Type B pancreatic cell (in vitro differentiated cells): ENCODE measurements at regions not wholly inside any gene's neighbourhood (a gene's known extent, or its start where the extent isn't known, plus 50 kb on each side); places are given as distances from the start of the nearest gene placed in this dataset.
A peak's percentile ranks its signal among the peaks of the same experiment; 100 is the strongest.

Experiments
- DNase-seq: peaks from one replicate; pipeline ENCODE4 v3.0.0; 2021; ENCODE audit warnings: mixed read lengths; ENCODE audit not compliant: unreplicated experiment; ENCODE audit errors: extremely low spot score
- H3K27ac Mint-ChIP-seq: 2 replicates; pipeline ENCODE4 v1.8.0; 2021; ENCODE audit warnings: mild to moderate bottlenecking, mixed read lengths
- H3K27me3 Mint-ChIP-seq: 2 replicates; pipeline ENCODE4 v1.8.0; 2021; ENCODE audit warnings: mixed read lengths
- H3K36me3 Mint-ChIP-seq: 2 replicates; pipeline ENCODE4 v1.8.0; 2021; ENCODE audit warnings: mixed read lengths
- H3K4me1 Mint-ChIP-seq: one replicate; pipeline ENCODE4 v1.8.0; 2021; ENCODE audit warnings: mixed read lengths; ENCODE audit not compliant: unreplicated experiment
- H3K4me3 Mint-ChIP-seq: 2 replicates; pipeline ENCODE4 v1.8.0; 2021; ENCODE audit warnings: mild to moderate bottlenecking, mixed read lengths
- H3K9me3 Mint-ChIP-seq: 2 replicates; pipeline ENCODE4 v1.8.0; 2021; ENCODE audit warnings: mixed read lengths
- CTCF ChIP-seq: fragments of 200-600 bp; sonication (generic); conservative IDR thresholded peaks from 2 replicates; pipeline ENCODE4 v1.5.0; 2021; ENCODE audit warnings: antibody characterized with exemption, mild to moderate bottlenecking

DNA sequence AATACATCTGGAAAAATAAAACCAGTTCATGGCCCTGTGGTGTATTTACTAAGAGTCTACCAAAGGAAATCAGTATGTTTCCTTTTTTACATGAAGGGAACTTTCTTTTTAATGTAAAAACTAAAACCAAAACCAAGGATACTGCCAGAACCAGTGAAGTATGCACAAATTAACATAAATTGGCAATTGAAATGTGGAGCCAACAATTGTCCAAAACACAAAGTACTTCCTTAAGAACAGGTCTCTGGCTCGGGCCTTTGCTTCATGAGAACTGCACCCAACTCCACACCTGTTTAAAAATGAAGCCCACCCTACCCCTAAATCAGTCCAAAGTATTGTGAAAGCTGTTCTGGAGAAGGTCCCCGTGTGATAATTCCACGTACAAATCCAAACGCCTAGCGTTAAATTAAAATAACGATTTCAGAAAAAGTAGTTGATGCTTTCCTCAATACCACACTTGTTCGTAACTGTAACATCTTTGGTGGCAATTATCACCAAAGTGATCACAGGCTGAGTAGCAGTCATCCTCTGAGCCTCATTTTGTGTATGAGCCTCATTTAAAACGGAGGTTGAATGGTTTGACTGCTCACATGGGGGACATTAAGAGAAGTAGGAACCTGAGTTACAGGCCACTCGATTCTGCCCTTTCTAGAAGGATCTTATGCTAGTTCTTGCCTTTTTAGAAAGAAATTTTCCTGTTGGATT is 93.0 kb downstream of the GEMIN8 start:
- peaks cover 2% of the 10 kb centered on the region for H3K36me3 Mint-ChIP-seq
- no peaks in the 10 kb centered on the region for H3K4me1 Mint-ChIP-seq

DNA sequence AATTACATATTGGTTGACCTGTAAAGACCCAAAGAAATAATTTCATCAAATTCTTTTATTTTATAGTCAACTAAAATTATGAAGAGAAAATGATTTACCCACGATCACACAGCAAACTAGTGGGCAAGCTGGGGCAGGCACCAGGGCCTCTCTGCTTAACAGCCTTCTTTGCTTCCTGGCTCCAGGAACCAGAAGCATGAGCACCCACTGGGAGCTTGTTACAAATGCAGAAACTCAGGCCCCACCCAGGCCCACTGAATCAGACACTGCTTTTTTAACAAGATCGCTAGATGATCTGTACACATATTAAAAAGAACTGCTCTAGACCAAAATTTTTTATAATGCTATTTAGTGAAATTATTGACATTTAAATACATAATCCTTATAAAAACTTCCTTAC is 95.0 kb downstream of the GEMIN8 start:
- TF ChIP-seq CTCF, result no peak
- no peak for DNase-seq
- peaks cover 5% of the 10 kb centered on the region for H3K36me3 Mint-ChIP-seq

More for the DNA sequence above, 93.0 kb downstream of the GEMIN8 start:
- Mint-ChIP-seq H3K4me3 (peak overlapping the region; percentile 87), H3K9me3 (peaks cover 7% of the 10 kb centered on the region), H3K27me3 (peaks cover 11% of the 10 kb centered on the region), H3K27ac (no peak overlapping the region)
- TF ChIP-seq CTCF, result no peak
- no peak for DNase-seq

GRCh38 chrX:13933851-13934250 is 95.8 kb downstream of the GEMIN8 start:
- peaks cover 8% of the 10 kb centered on the region for H3K27me3 Mint-ChIP-seq
- no peak for DNase-seq
- no peak for TF ChIP-seq CTCF
- peaks cover 8% of the 10 kb centered on the region for H3K36me3 Mint-ChIP-seq
- H3K4me1 Mint-ChIP-seq, result no peaks in the 10 kb centered on the region
- H3K9me3 Mint-ChIP-seq, result peaks cover 10% of the 10 kb centered on the region
- no peak overlapping the region for H3K27ac Mint-ChIP-seq
- H3K4me3 Mint-ChIP-seq, result no peak overlapping the region

More for the DNA sequence above, 95.0 kb downstream of the GEMIN8 start:
- no peak overlapping the region for H3K27ac Mint-ChIP-seq
- H3K9me3 Mint-ChIP-seq, result peaks cover 10% of the 10 kb centered on the region
- H3K27me3 Mint-ChIP-seq, result peaks cover 8% of the 10 kb centered on the region
- H3K4me1 Mint-ChIP-seq, result no peaks in the 10 kb centered on the region
- H3K4me3 Mint-ChIP-seq, result no peak overlapping the region

GRCh38 chrX:13933352-13933751 is 96.3 kb downstream of the GEMIN8 start:
- Mint-ChIP-seq H3K9me3 (peaks cover 10% of the 10 kb centered on the region), H3K27ac (no peak overlapping the region), H3K27me3 (peaks cover 8% of the 10 kb centered on the region), H3K4me1 (no peaks in the 10 kb centered on the region), H3K4me3 (no peak overlapping the region), H3K36me3 (peaks cover 8% of the 10 kb centered on the region)
- TF ChIP-seq CTCF, result no peak
- DNase-seq, result no peak

DNA sequence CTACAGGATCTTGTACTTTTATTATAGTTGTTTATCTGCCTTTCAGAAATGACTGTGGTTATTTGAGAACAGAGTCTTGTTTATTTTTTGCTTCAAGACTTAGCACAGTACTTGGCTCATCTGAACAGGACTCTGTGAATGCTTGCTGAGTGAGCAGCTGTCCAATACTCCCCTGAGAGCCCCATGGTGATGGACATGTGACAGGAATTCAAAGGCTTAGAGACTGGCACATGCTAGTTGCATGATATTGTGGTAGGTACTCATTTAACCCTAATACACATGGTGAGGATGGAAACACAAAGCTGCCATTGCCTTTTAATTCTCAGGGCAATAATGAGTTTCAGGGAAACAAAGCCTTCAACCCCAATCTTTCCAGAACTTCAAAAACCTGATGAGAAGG is 97.3 kb downstream of the GEMIN8 start:
- Mint-ChIP-seq H3K27me3 (peaks cover 6% of the 10 kb centered on the region), H3K36me3 (peaks cover 8% of the 10 kb centered on the region)
- TF ChIP-seq CTCF, result no peak

GRCh38 chrX:13927175-13927574 is 102.5 kb downstream of the GEMIN8 start:
- DNase-seq, result no peak
- H3K36me3 Mint-ChIP-seq, result peaks cover 8% of the 10 kb centered on the region
- H3K9me3 Mint-ChIP-seq, result peaks cover 6% of the 10 kb centered on the region
- H3K27ac Mint-ChIP-seq, result no peak overlapping the region
- no peaks in the 10 kb centered on the region for H3K27me3 Mint-ChIP-seq
- no peaks in the 10 kb centered on the region for H3K4me1 Mint-ChIP-seq
- no peak overlapping the region for H3K4me3 Mint-ChIP-seq
- no peak for TF ChIP-seq CTCF

More for the DNA sequence above, 97.3 kb downstream of the GEMIN8 start:
- no peak overlapping the region for H3K27ac Mint-ChIP-seq
- H3K9me3 Mint-ChIP-seq, result peaks cover 10% of the 10 kb centered on the region
- H3K4me3 Mint-ChIP-seq, result no peak overlapping the region
- DNase-seq, result no peak
- H3K4me1 Mint-ChIP-seq, result no peaks in the 10 kb centered on the region
